Left ventricle myocardium inferior (tissue), 1 donor: ENCODE measurements at regions not wholly inside any gene's neighbourhood (a gene's known extent, or its start where the extent isn't known, plus 50 kb on each side); places are given as distances from the start of the nearest gene placed in this dataset.

ENCODE experiments used
- DNase-seq: peaks from one replicate; pipeline ENCODE4 v3.0.0-alpha.2; 2020
- H3K27ac ChIP-seq: fragments of 200-600 bp; replicated peaks from 2 replicates; pipeline ENCODE4 v1.8.0; 2021
- H3K27me3 ChIP-seq: fragments of 200-600 bp; 2 replicates; pipeline ENCODE4 v1.8.0; 2021; ENCODE audit warnings: low read depth
- H3K36me3 ChIP-seq: fragments of 200-600 bp; 2 replicates; pipeline ENCODE4 v1.8.0; 2021
- H3K4me1 ChIP-seq: fragments of 200-600 bp; 2 replicates; pipeline ENCODE4 v1.8.0; 2021
- H3K4me3 ChIP-seq: fragments of 200-600 bp; 2 replicates; pipeline ENCODE4 v1.8.0; 2021; ENCODE audit warnings: mild to moderate bottlenecking, moderate library complexity
- H3K9me3 ChIP-seq: fragments of 200-600 bp; replicated peaks from 2 replicates; pipeline ENCODE4 v1.8.0; 2021
- CTCF ChIP-seq: fragments of 200-600 bp; IDR thresholded peaks from 2 replicates; pipeline ENCODE4 v1.8.0; 2021; ENCODE audit warnings: antibody characterized with exemption, mild to moderate bottlenecking, borderline replicate concordance
- intact Hi-C: fragments of 100-400 bp; cut with micrococcal nuclease; formaldehyde crosslinking; loops from one replicate; pipeline ENCODE4 v1.11.0; 2022
- donor health status: DM: no; HTN: yes; CAD: no; lungs with severe emphysema.

GRCh38 chr5:4700871-4701270 is 439.3 kb upstream of the ADAMTS16 start:
- no peak for TF ChIP-seq CTCF
- intact Hi-C loops = no loop called here
- Histone ChIP-seq H3K27ac (no peak overlapping the region), H3K9me3 (peaks cover 5% of the 10 kb centered on the region), H3K36me3 (no peaks in the 10 kb centered on the region), H3K4me3 (no peak overlapping the region), H3K27me3 (peaks cover 8% of the 10 kb centered on the region), H3K4me1 (no peaks in the 10 kb centered on the region)
- DNase-seq = no peak

GRCh38 chr5:4703931-4704458 is 436.1 kb upstream of the ADAMTS16 start:
- Histone ChIP-seq H3K36me3 (no peaks in the 10 kb centered on the region), H3K27me3 (peaks cover 2% of the 10 kb centered on the region), H3K4me1 (no peaks in the 10 kb centered on the region), H3K27ac (no peak overlapping the region), H3K9me3 (no peaks in the 10 kb centered on the region), H3K4me3 (no peak overlapping the region)
- intact Hi-C loops = no loop called here
- no peak for DNase-seq
- no peak for TF ChIP-seq CTCF

GRCh38 chr5:4704951-4705350 is 435.2 kb upstream of the ADAMTS16 start:
- H3K27me3 ChIP-seq = no peaks in the 10 kb centered on the region
- H3K4me1 ChIP-seq = no peaks in the 10 kb centered on the region
- DNase-seq = no peak
- no peaks in the 10 kb centered on the region for H3K36me3 ChIP-seq
- H3K27ac ChIP-seq = no peak overlapping the region
- intact Hi-C loops = no loop called here
- no peak for TF ChIP-seq CTCF
- no peak overlapping the region for H3K4me3 ChIP-seq
- no peaks in the 10 kb centered on the region for H3K9me3 ChIP-seq

GRCh38 chr5:4716781-4717180 is 423.3 kb upstream of the ADAMTS16 start:
- Histone ChIP-seq H3K9me3 (peaks cover 20% of the 10 kb centered on the region), H3K36me3 (no peaks in the 10 kb centered on the region), H3K4me3 (no peak overlapping the region), H3K27me3 (no peaks in the 10 kb centered on the region), H3K4me1 (no peaks in the 10 kb centered on the region), H3K27ac (no peak overlapping the region)
- TF ChIP-seq CTCF = no peak
- intact Hi-C loops = no loop called here
- DNase-seq = no peak

GRCh38 chr5:4717446-4717845 is 422.7 kb upstream of the ADAMTS16 start:
- Histone ChIP-seq H3K4me1 (no peaks in the 10 kb centered on the region), H3K4me3 (no peak overlapping the region), H3K9me3 (peaks cover 20% of the 10 kb centered on the region), H3K27ac (no peak overlapping the region), H3K27me3 (no peaks in the 10 kb centered on the region), H3K36me3 (no peaks in the 10 kb centered on the region)
- no peak for TF ChIP-seq CTCF
- intact Hi-C loops = no loop called here
- no peak for DNase-seq

- TF ChIP-seq CTCF = no peak
- DNase-seq = no peak
- no peak overlapping the region for H3K4me3 ChIP-seq
- H3K36me3 ChIP-seq = no peaks in the 10 kb centered on the region
- intact Hi-C loops = no loop called here
- H3K27ac ChIP-seq = no peak overlapping the region
- H3K9me3 ChIP-seq = no peaks in the 10 kb centered on the region
- no peaks in the 10 kb centered on the region for H3K4me1 ChIP-seq
- no peaks in the 10 kb centered on the region for H3K27me3 ChIP-seq
Observed at GRCh38 chr5:4720831-4721230, 419.3 kb upstream of the ADAMTS16 start.
